ENCODE measurements at regions not wholly inside any gene's neighbourhood (a gene's known extent, or its start where the extent isn't known, plus 50 kb on each side); places are given as distances from the start of the nearest gene placed in this dataset.

- H3K36me3 Mint-ChIP-seq (ENCODE audit: low read depth) = no peaks in the 10 kb centered on the region
- no peaks in the 10 kb centered on the region for H3K9me3 Mint-ChIP-seq
- H3K4me3 Mint-ChIP-seq = no peak overlapping the region
- intact Hi-C loops (cut with micrococcal nuclease) = no loop called here
- H3K27ac Mint-ChIP-seq = no peak overlapping the region
- H3K27me3 Mint-ChIP-seq (ENCODE audit: insufficient read depth) = peaks cover 2% of the 10 kb centered on the region
- no peak for DNase-seq (ENCODE audit: low spot score)
- H3K4me1 Mint-ChIP-seq (ENCODE audit: low read depth) = no peaks in the 10 kb centered on the region
Observed at GRCh38 chr20:57919049-57919448, 209.2 kb upstream of the PMEPA1 start.

GRCh38 chr20:57918551-57918950, 208.7 kb upstream of the PMEPA1 start:
- Mint-ChIP-seq H3K27me3 (ENCODE audit: insufficient read depth) (peaks cover 2% of the 10 kb centered on the region), H3K4me1 (ENCODE audit: low read depth) (no peaks in the 10 kb centered on the region), H3K36me3 (ENCODE audit: low read depth) (no peaks in the 10 kb centered on the region), H3K9me3 (no peaks in the 10 kb centered on the region), H3K27ac (no peak overlapping the region), H3K4me3 (no peak overlapping the region)
- no peak for DNase-seq (ENCODE audit: low spot score)
- intact Hi-C loops (cut with micrococcal nuclease) = no loop called here

GRCh38 chr20:57914205-57914604, 204.4 kb upstream of the PMEPA1 start:
- Mint-ChIP-seq H3K4me3 (no peak overlapping the region), H3K4me1 (ENCODE audit: low read depth) (no peaks in the 10 kb centered on the region), H3K9me3 (no peaks in the 10 kb centered on the region), H3K27me3 (ENCODE audit: insufficient read depth) (no peaks in the 10 kb centered on the region), H3K36me3 (ENCODE audit: low read depth) (no peaks in the 10 kb centered on the region), H3K27ac (no peak overlapping the region)
- DNase-seq (ENCODE audit: low spot score) = no peak
- intact Hi-C loops (cut with micrococcal nuclease) = no loop called here

GRCh38 chr20:57913156-57913930, 203.5 kb upstream of the PMEPA1 start:
- no peak overlapping the region for H3K27ac Mint-ChIP-seq

GRCh38 chr20:57912227-57912582, 202.4 kb upstream of the PMEPA1 start:
- H3K4me1 Mint-ChIP-seq (ENCODE audit: low read depth) = no peaks in the 10 kb centered on the region
- no peaks in the 10 kb centered on the region for H3K27me3 Mint-ChIP-seq (ENCODE audit: insufficient read depth)
- no peaks in the 10 kb centered on the region for H3K9me3 Mint-ChIP-seq
- no peaks in the 10 kb centered on the region for H3K36me3 Mint-ChIP-seq (ENCODE audit: low read depth)
- intact Hi-C loops (cut with micrococcal nuclease) = no loop called here
- no peak overlapping the region for H3K4me3 Mint-ChIP-seq
- DNase-seq (ENCODE audit: low spot score) = no peak
- no peak overlapping the region for H3K27ac Mint-ChIP-seq

More at GRCh38 chr20:57913156-57913930, 203.5 kb upstream of the PMEPA1 start:
- H3K4me3 Mint-ChIP-seq = no peak overlapping the region
- H3K4me1 Mint-ChIP-seq (ENCODE audit: low read depth) = no peaks in the 10 kb centered on the region
- no peaks in the 10 kb centered on the region for H3K27me3 Mint-ChIP-seq (ENCODE audit: insufficient read depth)
- no peaks in the 10 kb centered on the region for H3K36me3 Mint-ChIP-seq (ENCODE audit: low read depth)
- DNase-seq (ENCODE audit: low spot score) = no peak
- no peaks in the 10 kb centered on the region for H3K9me3 Mint-ChIP-seq
- intact Hi-C loops (cut with micrococcal nuclease) = no loop called here

- Mint-ChIP-seq H3K36me3 (ENCODE audit: low read depth) (no peaks in the 10 kb centered on the region), H3K27me3 (ENCODE audit: insufficient read depth) (no peaks in the 10 kb centered on the region), H3K4me1 (ENCODE audit: low read depth) (no peaks in the 10 kb centered on the region), H3K27ac (no peak overlapping the region), H3K9me3 (no peaks in the 10 kb centered on the region), H3K4me3 (no peak overlapping the region)
- intact Hi-C loops (cut with micrococcal nuclease) = no loop called here
- no peak for DNase-seq (ENCODE audit: low spot score)
Observed at GRCh38 chr20:57911512-57912226, 201.9 kb upstream of the PMEPA1 start.

DNA sequence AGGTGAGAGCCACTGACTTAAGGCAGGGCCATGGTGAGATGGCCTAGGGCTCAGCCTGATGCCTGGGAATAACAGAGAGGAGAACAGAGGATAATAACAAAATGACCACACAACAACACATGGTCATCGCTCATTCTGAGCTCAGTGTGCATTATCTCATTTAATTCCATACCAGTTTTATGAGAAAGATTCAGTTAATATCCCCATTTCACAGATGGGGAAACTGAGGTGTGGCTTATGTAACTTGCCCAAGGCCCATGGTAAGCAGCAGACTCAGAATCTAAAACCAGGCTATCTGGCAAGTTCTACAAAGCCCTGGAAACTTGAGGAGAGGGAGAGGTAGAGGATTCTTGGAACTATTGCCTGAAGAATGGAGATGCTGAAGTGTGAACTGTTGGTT, 200.9 kb upstream of the PMEPA1 start:
- Mint-ChIP-seq H3K4me3 (no peak overlapping the region), H3K9me3 (no peaks in the 10 kb centered on the region), H3K4me1 (ENCODE audit: low read depth) (no peaks in the 10 kb centered on the region), H3K27ac (no peak overlapping the region), H3K36me3 (ENCODE audit: low read depth) (no peaks in the 10 kb centered on the region), H3K27me3 (ENCODE audit: insufficient read depth) (peaks cover 3% of the 10 kb centered on the region)
- intact Hi-C loops (cut with micrococcal nuclease) = no loop called here
- DNase-seq (ENCODE audit: low spot score) = no peak

DNA sequence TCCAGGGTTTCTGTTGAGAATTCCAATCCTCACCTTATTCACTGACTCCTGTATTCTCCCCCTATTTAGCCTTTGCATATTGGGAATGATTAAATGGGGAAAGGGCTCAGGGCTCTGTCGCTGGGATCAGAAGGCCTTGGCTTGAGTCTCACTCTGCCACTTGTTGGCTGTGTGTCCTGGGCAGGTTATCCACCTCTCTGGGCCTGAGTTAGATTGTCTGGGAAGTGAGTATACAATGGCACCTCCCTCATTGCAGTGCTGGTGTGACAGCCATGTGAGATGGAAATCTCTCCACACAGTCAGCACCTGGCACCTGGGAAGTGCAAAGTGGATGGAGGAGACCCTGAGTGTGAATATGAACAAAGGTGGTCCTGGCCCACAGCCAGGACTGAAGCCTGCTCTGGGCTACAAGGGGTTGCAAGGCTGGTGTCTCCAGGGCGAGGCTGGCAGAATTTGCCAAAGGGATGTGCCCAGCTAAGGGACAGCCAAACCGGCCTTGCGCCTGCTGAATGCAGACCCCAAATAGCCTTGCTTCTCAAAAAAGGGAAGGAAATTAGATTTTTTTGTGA, 200.0 kb upstream of the PMEPA1 start:
- intact Hi-C loops (cut with micrococcal nuclease) = no loop called here
- H3K27ac Mint-ChIP-seq = no peak overlapping the region
- H3K27me3 Mint-ChIP-seq (ENCODE audit: insufficient read depth) = peaks cover 9% of the 10 kb centered on the region
- DNase-seq (ENCODE audit: low spot score) = no peak
- H3K9me3 Mint-ChIP-seq = no peaks in the 10 kb centered on the region
- H3K4me3 Mint-ChIP-seq = no peak overlapping the region
- no peaks in the 10 kb centered on the region for H3K36me3 Mint-ChIP-seq (ENCODE audit: low read depth)
- H3K4me1 Mint-ChIP-seq (ENCODE audit: low read depth) = no peaks in the 10 kb centered on the region

DNA sequence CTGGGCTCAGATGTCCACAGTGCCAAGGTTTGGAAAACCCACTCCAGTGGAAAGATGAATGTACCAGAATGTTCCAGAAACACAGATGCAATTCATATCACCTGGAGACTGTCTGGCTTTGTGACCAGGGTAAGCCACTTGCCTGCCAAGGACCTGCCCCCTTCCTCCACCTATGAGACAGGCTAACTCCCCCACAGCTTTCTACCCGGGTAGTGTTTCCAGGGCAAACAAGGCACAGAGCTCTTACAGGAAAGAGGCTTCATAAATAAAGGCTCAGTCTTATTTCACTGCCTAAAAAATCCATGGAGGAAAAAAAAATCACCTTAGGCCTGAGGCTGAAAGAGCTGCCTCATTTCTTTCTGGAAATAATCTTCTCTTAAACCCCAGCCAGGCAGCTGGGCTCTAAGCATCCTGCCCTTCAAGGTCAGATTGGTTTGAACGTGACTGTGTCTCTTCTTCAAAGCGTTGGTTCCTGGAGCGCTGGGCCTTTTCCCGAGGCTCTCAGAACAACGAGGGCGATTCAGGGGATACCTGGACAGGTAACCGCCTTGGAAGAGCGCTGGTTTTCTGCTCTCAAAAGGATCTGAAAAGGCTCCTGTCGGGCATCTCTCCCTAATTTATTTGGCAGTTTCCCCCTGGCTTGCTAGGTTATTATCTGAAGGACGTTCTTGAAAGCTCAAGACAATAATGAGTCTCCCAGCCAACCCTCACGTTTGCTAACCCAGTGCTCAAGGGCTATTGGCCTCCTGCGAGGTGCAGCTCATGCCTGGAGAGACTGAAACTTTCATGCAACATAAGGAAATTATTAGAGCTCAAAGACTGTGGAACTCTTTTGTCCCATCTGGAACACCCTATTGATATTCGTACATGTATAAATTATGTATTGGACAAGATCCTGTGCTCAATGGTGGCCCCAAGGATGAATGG, 199.2 kb upstream of the PMEPA1 start:
- intact Hi-C loops (cut with micrococcal nuclease) = no loop called here
- H3K4me3 Mint-ChIP-seq = no peak overlapping the region
- peaks cover 12% of the 10 kb centered on the region for H3K27me3 Mint-ChIP-seq (ENCODE audit: insufficient read depth)
- no peaks in the 10 kb centered on the region for H3K9me3 Mint-ChIP-seq
- no peak overlapping the region for H3K27ac Mint-ChIP-seq
- H3K4me1 Mint-ChIP-seq (ENCODE audit: low read depth) = no peaks in the 10 kb centered on the region
- no peaks in the 10 kb centered on the region for H3K36me3 Mint-ChIP-seq (ENCODE audit: low read depth)
- no peak for DNase-seq (ENCODE audit: low spot score)

- DNase-seq (ENCODE audit: low spot score) = no peak
- H3K36me3 Mint-ChIP-seq (ENCODE audit: low read depth) = no peaks in the 10 kb centered on the region
- intact Hi-C loops (cut with micrococcal nuclease) = no loop called here
- no peak overlapping the region for H3K27ac Mint-ChIP-seq
- H3K27me3 Mint-ChIP-seq (ENCODE audit: insufficient read depth) = peaks cover 12% of the 10 kb centered on the region
- no peaks in the 10 kb centered on the region for H3K9me3 Mint-ChIP-seq
- no peak overlapping the region for H3K4me3 Mint-ChIP-seq
- no peaks in the 10 kb centered on the region for H3K4me1 Mint-ChIP-seq (ENCODE audit: low read depth)
Observed at GRCh38 chr20:57908226-57908625, 198.4 kb upstream of the PMEPA1 start.

DNA sequence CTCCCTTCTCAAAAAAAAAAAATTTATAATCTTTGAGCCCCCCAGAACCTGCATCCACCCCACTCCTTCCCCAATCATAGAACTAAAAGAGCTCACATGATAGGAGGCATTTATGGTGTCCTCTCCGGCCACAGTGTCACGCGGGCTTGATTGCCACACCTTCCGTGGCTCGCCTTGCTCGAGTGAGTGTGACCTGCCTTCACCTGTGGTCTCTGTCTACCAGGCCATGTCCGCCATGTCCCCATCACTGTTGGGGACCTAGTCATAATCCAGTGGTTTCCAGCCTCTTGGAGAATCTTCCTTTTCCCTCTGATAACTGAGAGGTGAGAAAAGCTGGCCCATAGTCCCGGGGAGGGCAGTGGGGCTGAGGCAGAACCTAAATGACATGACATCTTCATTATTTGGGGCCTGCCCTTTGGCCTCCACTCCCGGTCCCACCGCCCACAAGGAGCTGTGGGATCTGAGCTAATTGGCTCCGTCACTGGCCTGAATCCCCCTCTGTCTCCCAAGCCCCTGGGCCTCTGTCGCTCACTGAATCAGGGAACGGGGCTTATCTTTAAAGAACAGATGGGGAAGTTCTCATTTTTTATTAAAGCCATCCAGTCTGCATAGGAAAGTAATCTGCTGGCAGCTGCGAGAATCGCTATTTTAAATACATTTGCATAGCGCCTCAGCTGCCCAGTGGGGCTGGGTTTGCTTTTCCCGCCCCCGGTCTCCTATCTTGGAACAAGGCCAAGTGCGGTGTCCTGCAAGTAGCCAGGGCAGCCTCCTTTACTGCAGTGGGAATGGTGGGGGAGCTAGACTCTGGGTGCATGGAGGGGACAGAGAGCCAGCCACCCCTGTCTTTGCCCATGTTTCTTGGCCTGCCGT, 197.6 kb upstream of the PMEPA1 start:
- no peaks in the 10 kb centered on the region for H3K36me3 Mint-ChIP-seq (ENCODE audit: low read depth)
- H3K4me1 Mint-ChIP-seq (ENCODE audit: low read depth) = no peaks in the 10 kb centered on the region
- no peak for DNase-seq (ENCODE audit: low spot score)
- intact Hi-C loops (cut with micrococcal nuclease) = no loop called here
- no peaks in the 10 kb centered on the region for H3K9me3 Mint-ChIP-seq
- no peak overlapping the region for H3K27ac Mint-ChIP-seq
- H3K4me3 Mint-ChIP-seq = no peak overlapping the region
- peaks cover 12% of the 10 kb centered on the region for H3K27me3 Mint-ChIP-seq (ENCODE audit: insufficient read depth)

- H3K27ac Mint-ChIP-seq = no peak overlapping the region
- H3K36me3 Mint-ChIP-seq (ENCODE audit: low read depth) = no peaks in the 10 kb centered on the region
- no peaks in the 10 kb centered on the region for H3K9me3 Mint-ChIP-seq
- no peaks in the 10 kb centered on the region for H3K4me1 Mint-ChIP-seq (ENCODE audit: low read depth)
- peaks cover 14% of the 10 kb centered on the region for H3K27me3 Mint-ChIP-seq (ENCODE audit: insufficient read depth)
- intact Hi-C loops (cut with micrococcal nuclease) = no loop called here
- no peak overlapping the region for H3K4me3 Mint-ChIP-seq
- no peak for DNase-seq (ENCODE audit: low spot score)
Observed at GRCh38 chr20:57905448-57905847, 195.6 kb upstream of the PMEPA1 start.
